GM12875 (cell line): ENCODE measurements at regions not wholly inside any gene's neighbourhood (a gene's known extent, or its start where the extent isn't known, plus 50 kb on each side); places are given as distances from the start of the nearest gene placed in this dataset.

Experiments
- H3K4me3 ChIP-seq: one replicate; pipeline ENCODE4 v1.5.1; 2011; ENCODE audit warnings: low read depth, low read length, control low read depth
- CTCF ChIP-seq: IDR thresholded peaks from 2 replicates; pipeline ENCODE4 v1.5.1; 2011; ENCODE audit warnings: low read depth, mild to moderate bottlenecking, control low read depth, inconsistent platforms, low read length, moderate library complexity, borderline replicate concordance; ENCODE audit not compliant: insufficient read depth

- no peak for TF ChIP-seq CTCF
- no peak overlapping the region for H3K4me3 ChIP-seq
Observed at GRCh38 chr7:124086843-124087242, 54.0 kb upstream of the TMEM229A start.

GRCh38 chr7:124085179-124085578 is 52.3 kb upstream of the TMEM229A start:
- TF ChIP-seq CTCF, result no peak
- H3K4me3 ChIP-seq, result no peak overlapping the region

- H3K4me3 ChIP-seq, result no peak overlapping the region
Observed at GRCh38 chr7:124084024-124084423, 51.2 kb upstream of the TMEM229A start.

More at GRCh38 chr7:124084024-124084423, 51.2 kb upstream of the TMEM229A start:
- no peak for TF ChIP-seq CTCF
